NCI-H2227 (cell line): ENCODE measurements at regions not wholly inside any gene's neighbourhood (a gene's known extent, or its start where the extent isn't known, plus 50 kb on each side); places are given as distances from the start of the nearest gene placed in this dataset.
"Not testable (repeated sequence)": the region's sequence is repeated elsewhere in the genome, so short reads cannot be mapped to it uniquely, and the experiment has no call there.

Experiments
- DNase-seq: peaks from one replicate; lab custom pipeline; 2025; ENCODE audit not compliant: unreplicated experiment; lab: John Stamatoyannopoulos, UW

GRCh38 chr14:83714151-83714550, 1815.8 kb upstream of the FLRT2 start:
- no peak for DNase-seq

GRCh38 chr14:83719435-83719834, 1810.5 kb upstream of the FLRT2 start:
- not testable (repeated sequence) for DNase-seq

DNA sequence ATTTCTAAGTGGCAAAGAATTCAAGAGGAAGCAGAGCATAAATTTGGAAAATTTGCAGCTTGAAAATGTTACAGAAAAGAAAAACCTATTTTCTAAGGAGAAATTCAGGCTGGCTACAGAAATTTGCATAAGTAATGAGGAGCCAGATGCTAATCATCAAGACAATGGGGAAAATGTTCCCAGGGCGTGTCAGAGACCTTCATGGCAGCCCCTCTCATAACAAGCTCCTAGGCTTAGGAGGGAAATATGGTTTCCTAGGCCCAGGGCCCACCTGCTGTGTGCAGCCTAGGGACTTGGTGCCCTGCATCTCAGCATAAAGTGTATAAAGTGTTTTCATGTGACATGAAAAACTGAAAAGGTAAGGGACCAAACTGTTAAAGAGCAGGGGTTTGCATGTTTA, 1796.3 kb upstream of the FLRT2 start:
- no peak for DNase-seq

DNA sequence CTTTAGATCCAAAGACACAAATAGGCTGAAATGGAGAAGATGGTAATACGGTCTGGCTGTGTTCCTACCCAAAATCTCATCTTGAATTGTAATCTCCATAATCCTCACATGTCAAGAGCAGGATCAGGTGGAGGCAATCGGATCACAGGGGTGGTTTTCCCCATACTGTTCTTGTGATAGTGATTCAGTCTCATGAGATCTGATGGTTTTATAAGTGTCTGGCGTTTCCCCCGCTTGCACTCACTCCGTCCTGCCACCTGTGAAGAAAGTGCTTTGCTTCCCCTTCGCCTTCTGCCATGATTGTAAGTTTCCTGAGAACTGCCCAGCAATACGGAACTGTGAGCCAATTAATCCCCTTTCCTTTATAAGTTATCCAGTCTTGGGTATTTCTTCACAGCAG, 1795.5 kb upstream of the FLRT2 start:
- DNase-seq: no peak

DNA sequence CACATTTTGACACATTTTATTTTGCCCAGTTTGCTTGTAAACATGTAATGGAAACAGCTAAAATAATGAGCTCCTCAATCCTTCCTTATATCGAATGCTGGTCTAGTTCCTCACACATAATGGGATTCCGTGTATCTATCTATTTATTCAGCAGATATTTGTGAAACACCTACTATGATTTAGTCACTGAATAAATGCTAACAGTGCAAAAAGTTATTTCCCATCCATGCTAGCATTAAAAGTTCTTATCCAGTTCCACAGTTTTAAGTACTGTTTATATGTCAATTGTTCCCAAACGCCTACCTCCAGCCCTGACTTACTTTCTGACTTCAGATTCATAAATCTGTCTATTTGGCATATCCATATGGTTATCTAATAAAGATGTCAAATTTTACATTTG, 1788.7 kb upstream of the FLRT2 start:
- no peak for DNase-seq

GRCh38 chr14:83744224-83744623, 1785.7 kb upstream of the FLRT2 start:
- DNase-seq: peak; percentile 5

DNA sequence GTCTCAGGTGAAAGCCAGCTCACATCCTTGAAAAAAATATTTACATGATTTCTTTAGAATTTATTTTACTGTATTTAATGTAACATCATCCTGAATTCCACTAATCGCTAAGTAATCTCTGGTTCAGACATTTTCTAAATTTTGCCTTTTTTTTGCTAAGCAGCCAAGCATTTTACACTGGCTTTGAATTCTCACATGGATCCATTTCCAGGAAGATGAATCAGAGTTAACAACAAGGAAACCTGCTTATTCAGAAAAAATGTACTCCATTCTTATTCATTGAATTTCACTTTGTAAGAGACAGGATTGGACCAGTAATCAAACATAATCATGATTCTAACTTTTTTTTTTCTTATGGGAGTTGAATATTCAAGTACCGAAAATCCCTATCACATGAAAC, 1785.1 kb upstream of the FLRT2 start:
- no peak for DNase-seq

DNA sequence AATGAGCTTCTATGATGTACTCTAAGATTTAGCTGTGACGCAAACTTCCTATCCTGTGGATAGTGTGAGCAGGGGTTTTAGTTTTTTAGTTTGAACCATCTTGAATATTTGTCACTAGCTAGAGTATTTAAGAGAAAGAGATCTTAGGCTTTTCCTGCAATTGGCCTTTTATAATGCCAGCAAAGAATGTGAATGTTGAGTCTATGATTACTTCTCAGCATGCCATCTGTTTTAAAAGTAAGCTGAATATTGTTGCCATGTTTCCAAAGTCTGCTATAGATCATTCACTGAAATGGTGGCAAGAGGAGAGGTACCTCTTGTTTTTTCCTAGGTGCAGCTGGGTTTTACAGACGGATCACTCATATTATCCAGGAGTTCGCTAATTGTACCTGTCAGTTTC, 1783.6 kb upstream of the FLRT2 start:
- no peak for DNase-seq

DNA sequence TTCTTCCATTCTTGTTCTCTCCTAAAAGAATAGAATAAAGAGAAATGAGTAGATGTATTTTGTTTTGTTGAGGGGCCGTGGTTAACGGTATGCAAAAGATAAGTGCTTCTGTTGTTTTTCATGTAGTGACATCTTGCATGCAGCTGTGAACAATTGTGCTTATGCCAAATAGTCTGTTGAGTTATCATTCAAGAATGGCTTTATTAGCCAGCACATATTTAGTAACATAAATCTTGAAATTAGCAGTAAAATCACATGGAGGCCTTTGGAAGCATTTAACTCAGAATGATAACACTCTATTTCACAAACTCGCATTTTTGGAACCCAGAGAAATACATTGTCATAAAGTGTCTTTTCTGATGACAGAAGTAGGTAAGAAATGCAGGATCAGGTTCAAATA, 1772.0 kb upstream of the FLRT2 start:
- DNase-seq: no peak

DNA sequence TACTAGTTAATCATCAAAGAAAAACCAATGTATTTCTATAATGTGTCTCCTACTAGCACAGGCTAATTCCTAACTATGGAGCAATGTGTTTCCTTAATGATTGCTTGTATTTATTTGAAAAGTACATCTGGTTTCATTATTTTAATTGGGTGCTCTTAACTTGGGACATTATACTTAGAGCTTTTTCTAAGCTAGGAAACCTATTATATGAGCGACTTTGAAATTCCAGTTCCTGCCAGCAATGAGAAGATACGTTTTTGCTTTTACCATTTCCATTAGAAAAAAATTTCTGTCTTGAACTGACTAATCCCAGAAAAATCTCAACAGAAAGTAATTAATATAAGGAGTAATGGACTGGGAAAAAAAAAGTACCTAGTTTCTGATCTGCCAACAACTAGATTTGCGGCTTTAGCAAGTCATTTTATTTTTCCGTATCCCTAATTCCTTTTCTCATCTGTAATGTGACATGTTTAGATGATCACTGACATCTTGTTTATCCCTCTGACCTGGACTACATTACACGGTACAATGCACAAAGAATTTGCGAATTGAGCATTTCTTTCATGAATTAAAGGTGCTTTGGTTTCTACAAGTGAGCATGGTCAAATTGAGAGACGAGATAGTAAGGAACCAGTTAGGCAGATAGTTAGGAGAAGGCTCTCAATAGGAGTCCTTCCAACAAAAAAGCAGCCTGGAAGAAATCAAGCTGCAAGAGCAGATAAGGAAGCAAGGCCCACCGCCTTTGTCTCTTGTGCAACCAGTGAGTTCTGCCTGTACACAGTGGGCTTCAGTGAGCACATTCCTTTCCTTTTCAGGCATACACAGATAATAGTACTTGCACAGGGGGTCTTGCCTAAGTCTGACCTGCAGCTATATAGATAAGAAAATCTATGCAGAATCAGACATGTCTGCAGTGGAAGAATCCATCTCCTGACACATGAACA, 1765.0 kb upstream of the FLRT2 start:
- no peak for DNase-seq

GRCh38 chr14:83777516-83777915, 1752.4 kb upstream of the FLRT2 start:
- no peak for DNase-seq

GRCh38 chr14:83779266-83779665, 1750.7 kb upstream of the FLRT2 start:
- no peak for DNase-seq

DNA sequence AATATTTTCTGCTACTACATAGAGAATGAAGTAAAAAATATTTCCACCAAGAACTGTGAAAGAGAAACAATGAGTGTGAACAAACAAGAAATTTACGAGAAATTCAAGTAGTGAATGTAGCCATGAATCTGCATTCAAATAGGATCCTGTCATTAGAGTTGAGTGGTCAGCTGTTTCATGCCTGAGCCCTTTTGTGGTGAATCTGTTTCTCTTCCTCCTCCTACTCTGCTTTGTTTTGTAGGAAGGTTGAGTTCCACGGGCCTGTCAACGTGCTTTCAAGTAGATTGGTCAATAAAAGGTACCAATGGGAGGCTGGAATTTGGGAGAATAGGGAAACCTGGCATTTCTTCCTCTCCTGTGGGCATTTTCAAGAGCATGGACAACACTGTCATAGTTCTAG, 1749.6 kb upstream of the FLRT2 start:
- DNase-seq: no peak

- no peak for DNase-seq
Measured at GRCh38 chr14:83798421-83798820, 1731.5 kb upstream of the FLRT2 start.

DNA sequence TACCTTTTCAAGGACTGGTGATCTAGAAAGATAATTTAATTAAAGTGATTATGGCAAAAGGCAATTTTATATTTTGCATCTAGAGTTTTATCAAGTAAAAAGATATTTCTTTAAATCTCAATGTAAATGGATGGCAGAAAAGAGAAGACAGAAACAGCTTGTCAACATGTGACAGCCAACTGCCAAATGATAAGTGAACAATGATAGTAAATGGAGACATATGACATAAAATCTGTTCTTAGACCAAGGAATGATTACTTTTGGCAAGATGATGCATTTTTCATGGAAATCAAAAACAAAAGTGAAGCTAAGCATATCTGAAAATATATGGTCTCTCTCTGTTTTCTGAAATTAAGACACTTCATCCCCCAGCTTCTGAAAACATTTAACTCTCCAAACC, 1730.7 kb upstream of the FLRT2 start:
- DNase-seq: no peak

DNA sequence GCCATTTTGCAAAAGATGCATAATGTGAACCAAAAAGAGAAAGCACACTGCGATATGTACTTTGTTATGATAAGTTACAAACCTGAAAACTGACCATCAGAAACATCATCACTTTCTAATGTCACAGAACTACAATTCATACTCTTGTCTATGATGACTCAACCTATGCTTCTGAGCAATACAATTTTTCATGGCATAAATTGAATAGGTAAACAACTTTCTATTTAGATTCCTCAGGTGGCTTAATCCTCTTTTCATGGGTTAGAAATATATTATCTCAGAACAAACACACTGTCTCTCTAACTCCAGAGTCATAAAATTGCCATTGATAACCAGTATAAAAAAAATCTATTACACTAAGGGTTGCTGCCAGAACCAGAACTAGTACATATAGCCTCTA, 1715.0 kb upstream of the FLRT2 start:
- no peak for DNase-seq

DNA sequence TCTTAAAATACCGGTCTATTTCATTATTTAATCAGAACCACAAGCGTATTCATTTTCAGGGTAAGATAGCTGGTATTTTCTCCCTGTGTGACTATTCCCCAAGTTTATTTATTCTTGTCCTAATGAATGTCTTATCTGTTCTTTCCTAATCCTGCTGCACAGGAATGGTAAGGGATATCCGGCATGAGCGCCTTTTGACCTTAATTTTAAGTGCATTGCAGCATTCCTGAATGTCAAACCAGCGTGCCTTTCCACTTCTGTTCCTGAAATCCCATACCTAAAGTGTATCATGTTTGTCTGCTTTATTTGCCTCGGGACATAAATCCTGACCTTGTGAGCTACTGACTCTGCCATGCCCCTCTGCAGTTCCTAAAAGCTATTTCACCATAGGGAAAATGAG, 1713.2 kb upstream of the FLRT2 start:
- DNase-seq: no peak

DNA sequence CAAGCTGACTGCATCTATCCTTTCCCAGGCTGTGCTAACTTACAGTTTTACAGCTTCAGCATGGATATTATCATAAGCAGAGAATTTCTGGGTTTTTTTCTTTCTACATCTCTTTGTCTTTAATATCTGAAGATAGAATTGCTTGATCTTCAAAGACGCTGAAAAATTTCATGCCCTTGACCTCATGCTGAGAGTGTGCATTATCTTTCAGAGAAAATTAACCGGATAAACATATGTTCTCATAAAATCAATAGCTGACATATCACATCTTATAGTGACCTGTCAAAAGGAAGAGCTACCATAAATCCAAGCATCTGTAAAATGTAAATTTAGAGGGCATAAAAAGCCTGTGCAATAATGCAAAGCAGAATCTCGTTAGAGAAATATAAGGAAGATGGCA, 1704.1 kb upstream of the FLRT2 start:
- peak; percentile 18 for DNase-seq

GRCh38 chr14:83826838-83827237, 1703.1 kb upstream of the FLRT2 start:
- peak; percentile 8 for DNase-seq

DNA sequence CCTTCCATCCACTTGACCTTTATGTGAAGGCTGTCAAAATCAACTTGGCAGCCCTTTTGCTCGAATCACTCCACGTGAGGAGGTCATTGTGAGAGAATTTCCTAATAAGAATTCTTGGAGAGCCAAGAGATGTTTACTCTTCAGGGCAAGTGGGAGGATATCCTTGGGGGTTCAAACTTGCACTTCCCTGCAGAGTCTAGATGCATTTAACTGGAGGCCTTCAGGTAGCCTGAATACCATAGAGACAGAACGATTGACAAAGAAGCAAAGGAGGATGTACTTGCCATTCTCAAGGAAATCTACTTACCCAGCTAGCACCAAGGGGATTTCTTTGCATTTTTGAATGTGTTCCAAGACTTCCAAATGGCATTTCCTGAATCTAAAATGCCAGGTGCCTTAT, 1702.6 kb upstream of the FLRT2 start:
- peak; percentile 7 for DNase-seq

DNA sequence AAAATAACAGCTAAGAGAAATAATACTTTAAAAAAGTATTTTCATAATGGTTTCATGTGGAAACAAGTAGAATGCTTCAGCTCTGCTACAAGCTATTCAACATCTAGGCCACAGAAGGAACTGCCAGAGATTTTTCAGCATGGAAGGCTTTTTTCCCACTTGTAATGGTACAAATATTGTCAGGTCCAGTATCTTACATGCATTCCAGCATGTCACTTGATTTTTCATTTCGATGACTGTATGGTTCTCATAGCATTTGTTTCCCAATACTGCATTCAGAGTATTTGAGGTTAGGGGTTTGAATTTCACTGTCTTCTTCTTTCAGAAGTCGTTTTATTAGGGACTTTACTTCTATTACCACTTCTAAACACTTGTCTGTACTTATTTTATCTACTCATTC, 1701.5 kb upstream of the FLRT2 start:
- DNase-seq: no peak

DNA sequence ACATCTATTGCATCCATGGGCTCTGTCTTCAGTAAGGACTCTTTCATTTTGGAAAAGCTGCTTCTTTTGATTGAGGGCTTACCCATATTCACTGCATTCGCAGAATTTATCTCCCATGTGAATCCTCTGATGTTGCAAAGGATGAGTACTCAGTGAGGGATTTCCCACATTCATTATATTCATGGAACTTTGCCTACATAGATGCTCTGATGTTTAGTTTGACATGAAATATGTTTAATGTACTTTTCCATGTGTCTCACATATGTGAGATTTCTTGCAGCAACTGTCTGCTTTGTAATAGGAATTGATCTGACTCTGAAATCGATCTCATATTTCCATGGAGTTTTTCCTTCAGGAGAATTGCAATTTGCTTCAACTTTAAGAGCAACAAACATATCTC, 1699.6 kb upstream of the FLRT2 start:
- no peak for DNase-seq

DNA sequence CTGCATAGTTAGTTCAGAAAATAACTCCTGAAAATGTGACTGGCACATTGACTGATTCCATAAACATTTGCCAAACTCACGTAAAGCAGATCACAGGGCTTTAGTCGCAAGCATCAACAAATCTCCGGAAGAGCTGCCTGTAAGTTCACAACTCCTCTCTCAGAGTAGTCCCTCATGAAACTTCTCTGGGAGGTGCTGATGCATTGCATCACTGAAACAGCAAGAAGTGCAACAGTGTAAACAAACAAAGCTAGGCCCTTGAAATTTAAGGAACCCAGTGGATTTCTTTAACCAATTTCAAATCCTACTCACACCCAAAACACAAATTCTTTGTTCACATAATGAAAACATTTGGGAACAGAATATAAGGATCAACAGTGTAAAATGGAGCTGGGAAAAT, 1691.7 kb upstream of the FLRT2 start:
- DNase-seq: no peak
